ENCODE measurements at regions not wholly inside any gene's neighbourhood (a gene's known extent, or its start where the extent isn't known, plus 50 kb on each side); places are given as distances from the start of the nearest gene placed in this dataset.

GRCh38 chr4:189033801-189034347 is 894.6 kb downstream of the TRIML1 start:
- Histone ChIP-seq H3K4me3 (ENCODE audit: low read length) (no peak overlapping the region), H3K36me3 (ENCODE audit: control insufficient read depth, insufficient read depth, low read length) (no peaks in the 10 kb centered on the region), H3K4me1 (ENCODE audit: control insufficient read depth, insufficient read depth, low read length) (no peaks in the 10 kb centered on the region), H3K27me3 (ENCODE audit: control insufficient read depth, insufficient read depth, low read length) (no peaks in the 10 kb centered on the region), H3K27ac (ENCODE audit: low read length) (no peak overlapping the region), H3K9me3 (replicated peaks; ENCODE audit: control insufficient read depth, low read depth, low read length) (no peaks in the 10 kb centered on the region)
- no peak for DNase-seq
- WGBS (ENCODE audit: insufficient coverage) = 92% methylated on average over 10 of the region's 13 CpGs

DNA sequence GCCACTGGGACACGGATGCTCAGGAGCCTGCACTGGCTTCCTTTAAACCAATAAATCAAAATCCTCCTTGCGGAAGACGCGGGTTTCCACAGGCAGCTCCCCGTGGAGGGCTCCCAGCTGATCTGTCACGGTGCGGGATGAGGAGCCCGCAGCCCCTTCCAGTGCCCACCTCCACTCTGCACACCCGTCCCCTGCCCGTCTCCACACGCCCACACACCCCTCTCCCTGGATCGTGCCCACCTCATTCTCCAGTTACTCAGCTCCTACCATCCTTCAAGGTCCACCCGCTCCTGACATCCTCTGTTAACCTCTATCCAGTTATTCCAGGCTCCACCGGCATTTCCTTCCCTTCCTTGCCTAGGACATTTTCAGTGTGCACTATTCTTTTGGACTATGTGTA is 895.9 kb downstream of the TRIML1 start:
- Histone ChIP-seq H3K4me3 (ENCODE audit: low read length) (no peak overlapping the region), H3K9me3 (replicated peaks; ENCODE audit: control insufficient read depth, low read depth, low read length) (no peaks in the 10 kb centered on the region), H3K27me3 (ENCODE audit: control insufficient read depth, insufficient read depth, low read length) (no peaks in the 10 kb centered on the region), H3K27ac (ENCODE audit: low read length) (no peak overlapping the region), H3K36me3 (ENCODE audit: control insufficient read depth, insufficient read depth, low read length) (no peaks in the 10 kb centered on the region), H3K4me1 (ENCODE audit: control insufficient read depth, insufficient read depth, low read length) (no peaks in the 10 kb centered on the region)
- 87% methylated on average over 12 of the region's 14 CpGs for WGBS (ENCODE audit: insufficient coverage)
- no peak for DNase-seq

- H3K9me3 ChIP-seq (replicated peaks; ENCODE audit: control insufficient read depth, low read depth, low read length) = no peaks in the 10 kb centered on the region
- no peak overlapping the region for H3K4me3 ChIP-seq (ENCODE audit: low read length)
- no peaks in the 10 kb centered on the region for H3K4me1 ChIP-seq (ENCODE audit: control insufficient read depth, insufficient read depth, low read length)
- H3K27me3 ChIP-seq (ENCODE audit: control insufficient read depth, insufficient read depth, low read length) = no peaks in the 10 kb centered on the region
- no peak overlapping the region for H3K27ac ChIP-seq (ENCODE audit: low read length)
- WGBS (ENCODE audit: insufficient coverage) = 95% methylated on average over 17 of the region's 19 CpGs
- H3K36me3 ChIP-seq (ENCODE audit: control insufficient read depth, insufficient read depth, low read length) = no peaks in the 10 kb centered on the region
- no peak for DNase-seq
These were observed 896.4 kb downstream of the TRIML1 start for GRCh38 chr4:189035654-189036053.

- H3K36me3 ChIP-seq (ENCODE audit: control insufficient read depth, insufficient read depth, low read length) = no peaks in the 10 kb centered on the region
- H3K4me1 ChIP-seq (ENCODE audit: control insufficient read depth, insufficient read depth, low read length) = no peaks in the 10 kb centered on the region
- H3K27ac ChIP-seq (ENCODE audit: low read length) = no peak overlapping the region
- DNase-seq = no peak
- no peak overlapping the region for H3K4me3 ChIP-seq (ENCODE audit: low read length)
- 72% methylated on average over 2 of the region's 6 CpGs for WGBS (ENCODE audit: insufficient coverage)
- H3K27me3 ChIP-seq (ENCODE audit: control insufficient read depth, insufficient read depth, low read length) = no peaks in the 10 kb centered on the region
- no peaks in the 10 kb centered on the region for H3K9me3 ChIP-seq (replicated peaks; ENCODE audit: control insufficient read depth, low read depth, low read length)
These were observed 897.7 kb downstream of the TRIML1 start for GRCh38 chr4:189036906-189037305.

DNA sequence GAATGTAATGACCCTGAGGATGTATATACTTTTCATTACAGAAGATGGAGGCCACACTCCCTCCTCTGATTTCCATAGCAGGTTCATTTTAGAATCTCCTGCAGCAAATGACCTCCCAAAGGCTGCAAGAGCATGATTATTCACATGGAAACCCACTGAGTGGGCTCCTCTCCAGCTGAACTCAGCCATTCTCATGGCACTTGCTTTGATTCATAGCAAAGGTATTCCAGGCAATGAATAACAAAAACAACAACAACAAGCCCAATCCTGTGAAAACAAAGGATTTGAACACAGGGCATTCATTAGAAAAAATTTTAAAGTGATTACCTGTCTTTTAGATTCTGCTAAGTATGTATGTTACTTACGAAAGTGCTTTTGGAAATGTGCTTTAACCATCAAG is 894.0 kb upstream of the FRG1 start:
- WGBS (ENCODE audit: insufficient coverage) = no CpG with 5 or more reads among the region's 1 CpG
- Histone ChIP-seq H3K27ac (ENCODE audit: low read length) (no peak overlapping the region), H3K4me1 (ENCODE audit: control insufficient read depth, insufficient read depth, low read length) (peaks cover 3% of the 10 kb centered on the region), H3K27me3 (ENCODE audit: control insufficient read depth, insufficient read depth, low read length) (peaks cover 2% of the 10 kb centered on the region), H3K9me3 (replicated peaks; ENCODE audit: control insufficient read depth, low read depth, low read length) (no peaks in the 10 kb centered on the region), H3K36me3 (ENCODE audit: control insufficient read depth, insufficient read depth, low read length) (no peaks in the 10 kb centered on the region), H3K4me3 (ENCODE audit: low read length) (no peak overlapping the region)
- DNase-seq = no peak

DNA sequence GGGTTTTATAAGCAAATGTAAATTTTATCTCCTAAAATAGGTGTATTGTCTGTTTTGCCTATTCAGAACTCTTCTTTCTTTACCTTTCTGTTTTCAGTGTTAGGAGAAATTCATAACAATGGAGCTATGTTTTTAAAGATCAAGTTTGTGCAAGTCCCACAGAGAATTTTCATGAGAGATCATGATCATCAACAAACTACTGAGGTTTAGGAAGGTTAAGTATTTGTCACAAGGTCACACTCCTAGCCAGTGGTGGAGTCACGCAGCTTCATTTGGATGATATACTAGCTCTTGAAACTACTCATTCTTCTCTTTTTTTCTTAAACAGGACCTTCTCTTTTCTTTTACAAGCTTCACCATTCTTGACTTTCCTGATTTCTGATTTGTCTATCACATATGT is 892.6 kb upstream of the FRG1 start:
- Histone ChIP-seq H3K36me3 (ENCODE audit: control insufficient read depth, insufficient read depth, low read length) (no peaks in the 10 kb centered on the region), H3K4me3 (ENCODE audit: low read length) (no peak overlapping the region), H3K27me3 (ENCODE audit: control insufficient read depth, insufficient read depth, low read length) (peaks cover 2% of the 10 kb centered on the region), H3K9me3 (replicated peaks; ENCODE audit: control insufficient read depth, low read depth, low read length) (no peaks in the 10 kb centered on the region), H3K27ac (ENCODE audit: low read length) (no peak overlapping the region), H3K4me1 (ENCODE audit: control insufficient read depth, insufficient read depth, low read length) (peaks cover 3% of the 10 kb centered on the region)
- no CpG with 5 or more reads among the region's 1 CpG for WGBS (ENCODE audit: insufficient coverage)
- no peak for DNase-seq

- WGBS (ENCODE audit: insufficient coverage) = 50% methylated on average over 2 of the region's 8 CpGs
These were observed 891.0 kb upstream of the FRG1 start for GRCh38 chr4:189049682-189050081.

DNA sequence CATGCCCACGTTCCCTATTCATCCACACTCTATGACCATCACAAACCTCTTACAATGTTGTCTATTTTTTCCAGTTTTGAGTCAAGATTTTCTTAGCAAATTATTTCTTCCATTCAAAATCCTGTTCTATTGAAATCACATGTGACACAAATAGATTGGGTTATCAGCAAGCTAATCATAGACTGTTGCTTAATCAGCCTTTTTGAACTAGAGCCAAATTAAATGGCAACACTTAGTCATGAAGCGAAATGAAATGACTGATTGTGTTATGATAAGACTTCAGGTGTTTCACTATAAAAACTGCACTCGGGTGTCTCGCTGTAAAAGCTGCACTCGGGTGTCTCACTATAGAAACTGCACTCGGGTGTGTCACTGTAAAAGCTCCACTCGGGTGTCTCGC is 890.0 kb upstream of the FRG1 start:
- no peak for DNase-seq
- Histone ChIP-seq H3K4me1 (ENCODE audit: control insufficient read depth, insufficient read depth, low read length) (peaks cover 3% of the 10 kb centered on the region), H3K27ac (ENCODE audit: low read length) (no peak overlapping the region), H3K36me3 (ENCODE audit: control insufficient read depth, insufficient read depth, low read length) (no peaks in the 10 kb centered on the region), H3K27me3 (ENCODE audit: control insufficient read depth, insufficient read depth, low read length) (peaks cover 2% of the 10 kb centered on the region), H3K4me3 (ENCODE audit: low read length) (peak overlapping the region; percentile 14), H3K9me3 (replicated peaks; ENCODE audit: control insufficient read depth, low read depth, low read length) (no peaks in the 10 kb centered on the region)
- WGBS (ENCODE audit: insufficient coverage) = 54% methylated on average over 6 of the region's 8 CpGs

More at GRCh38 chr4:189049682-189050081, 891.0 kb upstream of the FRG1 start:
- H3K27ac ChIP-seq (ENCODE audit: low read length) = no peak overlapping the region
- no peak overlapping the region for H3K4me3 ChIP-seq (ENCODE audit: low read length)
- H3K27me3 ChIP-seq (ENCODE audit: control insufficient read depth, insufficient read depth, low read length) = peaks cover 2% of the 10 kb centered on the region
- DNase-seq = no peak
- H3K36me3 ChIP-seq (ENCODE audit: control insufficient read depth, insufficient read depth, low read length) = no peaks in the 10 kb centered on the region
- H3K4me1 ChIP-seq (ENCODE audit: control insufficient read depth, insufficient read depth, low read length) = peaks cover 3% of the 10 kb centered on the region
- no peaks in the 10 kb centered on the region for H3K9me3 ChIP-seq (replicated peaks; ENCODE audit: control insufficient read depth, low read depth, low read length)

- Histone ChIP-seq H3K36me3 (ENCODE audit: control insufficient read depth, insufficient read depth, low read length) (no peaks in the 10 kb centered on the region), H3K9me3 (replicated peaks; ENCODE audit: control insufficient read depth, low read depth, low read length) (no peaks in the 10 kb centered on the region), H3K4me3 (ENCODE audit: low read length) (no peak overlapping the region), H3K27me3 (ENCODE audit: control insufficient read depth, insufficient read depth, low read length) (peaks cover 2% of the 10 kb centered on the region), H3K4me1 (ENCODE audit: control insufficient read depth, insufficient read depth, low read length) (peaks cover 3% of the 10 kb centered on the region), H3K27ac (ENCODE audit: low read length) (no peak overlapping the region)
- no peak for DNase-seq
- 59% methylated on average over 4 of the region's 7 CpGs for WGBS (ENCODE audit: insufficient coverage)
These were observed 887.1 kb upstream of the FRG1 start for GRCh38 chr4:189053621-189054020.

DNA sequence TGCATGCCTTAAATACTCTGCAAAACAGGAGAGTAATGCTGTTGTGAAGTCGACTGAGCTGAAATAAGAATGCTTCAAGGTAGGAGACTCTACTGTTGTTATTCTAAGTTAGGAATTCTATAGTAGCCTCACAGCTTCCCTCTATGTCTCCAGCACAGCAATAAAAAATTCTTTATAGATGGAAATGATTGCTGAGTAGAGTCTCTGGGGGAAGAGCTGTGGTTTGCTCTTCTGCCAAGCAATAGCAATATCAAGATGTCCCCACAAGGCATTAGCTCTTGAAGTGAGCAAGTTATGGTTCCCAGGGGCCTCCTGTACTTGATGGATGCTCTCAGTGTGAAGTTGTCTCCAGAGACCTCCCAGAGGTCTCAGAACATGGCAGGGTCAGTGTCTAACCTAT is 880.6 kb upstream of the FRG1 start:
- Histone ChIP-seq H3K4me3 (ENCODE audit: low read length) (no peak overlapping the region), H3K4me1 (ENCODE audit: control insufficient read depth, insufficient read depth, low read length) (no peaks in the 10 kb centered on the region), H3K9me3 (replicated peaks; ENCODE audit: control insufficient read depth, low read depth, low read length) (peaks cover 11% of the 10 kb centered on the region), H3K36me3 (ENCODE audit: control insufficient read depth, insufficient read depth, low read length) (no peaks in the 10 kb centered on the region), H3K27me3 (ENCODE audit: control insufficient read depth, insufficient read depth, low read length) (no peaks in the 10 kb centered on the region), H3K27ac (ENCODE audit: low read length) (no peak overlapping the region)
- no CpG with 5 or more reads among the region's 1 CpG for WGBS (ENCODE audit: insufficient coverage)
- DNase-seq = no peak
